ENCODE measurements at regions not wholly inside any gene's neighbourhood (a gene's known extent, or its start where the extent isn't known, plus 50 kb on each side); places are given as distances from the start of the nearest gene placed in this dataset.

DNA sequence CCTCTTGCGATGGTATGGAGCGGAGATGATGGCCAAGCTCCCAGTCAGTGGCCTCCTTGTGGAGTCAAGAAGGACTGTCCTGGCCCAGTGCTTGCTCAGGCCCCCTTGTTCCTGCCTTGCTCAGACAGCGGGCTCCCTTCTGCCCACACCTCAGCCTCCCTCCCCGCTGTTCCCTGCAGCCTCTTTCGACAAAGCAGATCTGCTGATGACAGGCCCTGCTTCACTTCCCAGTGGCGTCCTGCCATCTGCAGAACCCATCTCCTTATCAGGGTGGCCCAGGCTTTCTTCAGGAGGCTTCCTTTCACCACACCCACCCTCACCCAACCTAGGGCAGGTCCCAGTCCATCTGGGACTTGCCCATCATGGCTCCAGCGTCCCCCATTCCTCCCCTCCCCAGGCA, 80.0 kb downstream of the CLDN34 start:
- no peak for FAIRE-seq
- no peak for DNase-seq (ENCODE audit: low spot score)

DNA sequence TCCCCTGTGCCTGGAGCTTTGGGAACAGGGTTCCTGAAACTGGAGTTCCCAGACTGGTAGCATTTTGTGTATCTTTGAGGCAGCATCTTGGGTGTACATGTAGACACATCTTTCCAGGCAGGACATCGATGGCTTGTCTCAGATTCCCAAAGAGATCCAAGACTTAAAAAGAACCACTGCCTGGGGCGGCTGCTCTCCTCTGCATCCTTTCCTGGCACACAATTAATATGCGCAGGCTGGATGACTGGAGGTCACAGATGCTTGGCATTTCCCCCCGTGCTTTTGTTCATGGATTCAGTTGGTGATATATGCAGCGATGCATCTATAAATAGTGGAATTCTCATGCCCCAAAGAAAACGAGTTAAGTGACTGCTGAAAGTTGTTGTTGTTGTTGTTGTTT, 80.5 kb downstream of the CLDN34 start:
- no peak for FAIRE-seq

DNA sequence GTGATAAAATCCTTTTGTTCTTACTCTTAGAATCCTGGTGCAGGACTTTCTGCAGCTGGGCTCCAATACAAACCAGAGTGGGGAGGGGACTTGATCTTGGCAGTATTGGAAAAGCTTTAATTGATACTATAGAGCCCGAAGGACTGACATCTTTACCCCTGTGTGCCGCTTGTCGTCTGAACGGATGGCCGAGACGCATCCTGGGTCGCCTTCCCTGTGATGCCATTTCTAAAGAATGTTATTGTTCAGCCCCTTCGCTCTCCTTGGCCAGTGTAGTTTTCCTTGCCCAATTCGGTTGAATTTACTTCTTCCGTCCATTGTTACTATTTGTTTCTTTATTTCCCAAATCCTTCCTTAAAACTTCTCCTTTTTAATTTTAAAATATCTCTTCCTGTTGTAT, 80.9 kb downstream of the CLDN34 start:
- no peak for FAIRE-seq

More for the DNA sequence above, 80.5 kb downstream of the CLDN34 start:
- DNase-seq (ENCODE audit: low spot score), result no peak

DNA sequence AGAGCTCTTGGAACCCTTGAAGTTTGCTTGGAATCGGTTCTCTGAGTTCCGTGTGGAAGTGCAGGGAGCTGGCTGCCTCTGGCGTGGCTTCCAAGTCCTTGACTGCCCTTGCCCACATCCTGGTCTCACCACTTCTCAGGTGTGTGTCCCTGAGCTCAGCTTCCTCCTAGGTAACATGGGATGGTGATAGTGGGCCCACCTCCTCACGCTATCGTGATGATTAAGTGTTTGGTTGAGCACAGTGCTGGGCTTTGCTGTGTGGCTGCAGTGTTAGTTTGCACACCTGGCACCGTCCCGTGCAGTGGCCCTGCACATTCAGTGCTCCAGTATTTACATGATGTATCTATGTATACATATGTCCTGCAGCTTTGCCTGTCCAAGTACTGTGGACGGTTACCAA, 81.5 kb downstream of the CLDN34 start:
- no peak for DNase-seq (ENCODE audit: low spot score)
- FAIRE-seq, result no peak

More for the DNA sequence above, 80.9 kb downstream of the CLDN34 start:
- no peak for DNase-seq (ENCODE audit: low spot score)

DNA sequence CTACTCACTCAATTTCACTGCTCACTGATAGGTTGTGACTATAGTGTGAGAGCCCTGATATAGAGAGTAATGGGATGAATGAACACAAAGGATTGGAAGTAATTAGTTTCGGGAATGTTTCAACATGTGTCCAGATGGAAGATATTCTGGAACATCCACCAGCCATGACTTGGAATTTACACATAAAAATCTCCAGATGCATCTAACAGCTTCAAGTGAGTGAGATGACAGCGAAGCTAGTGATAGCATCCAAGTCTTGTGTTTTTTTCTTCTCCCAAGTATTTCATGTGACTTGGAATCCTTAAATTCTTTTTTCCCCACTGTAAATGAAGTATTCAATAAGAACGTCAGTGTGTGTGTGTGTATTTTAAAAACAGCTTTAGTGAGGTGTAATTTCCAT, 82.1 kb downstream of the CLDN34 start:
- FAIRE-seq (no peak), DNase-seq (ENCODE audit: low spot score) (no peak)

DNA sequence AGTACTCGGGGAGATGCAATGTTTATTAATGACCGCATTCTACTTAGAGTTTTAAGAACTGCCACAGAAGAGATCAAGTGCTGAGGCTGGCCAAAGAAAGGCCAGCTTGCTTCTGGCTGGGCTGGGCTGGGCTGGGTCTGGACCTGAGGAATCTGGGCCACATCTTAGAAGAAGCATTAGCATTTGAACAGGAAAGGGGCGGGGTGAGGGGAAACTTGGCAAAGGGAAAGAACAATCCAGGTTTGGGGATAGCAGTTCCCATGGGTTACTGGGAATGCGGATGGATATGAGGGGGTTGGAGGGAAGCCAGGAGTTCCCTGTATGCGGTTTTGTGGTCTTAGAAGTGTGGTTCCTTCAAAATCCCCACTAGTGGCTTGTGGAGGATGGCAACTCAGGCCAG, 83.3 kb downstream of the CLDN34 start:
- DNase-seq (ENCODE audit: low spot score) (no peak), FAIRE-seq (no peak)

DNA sequence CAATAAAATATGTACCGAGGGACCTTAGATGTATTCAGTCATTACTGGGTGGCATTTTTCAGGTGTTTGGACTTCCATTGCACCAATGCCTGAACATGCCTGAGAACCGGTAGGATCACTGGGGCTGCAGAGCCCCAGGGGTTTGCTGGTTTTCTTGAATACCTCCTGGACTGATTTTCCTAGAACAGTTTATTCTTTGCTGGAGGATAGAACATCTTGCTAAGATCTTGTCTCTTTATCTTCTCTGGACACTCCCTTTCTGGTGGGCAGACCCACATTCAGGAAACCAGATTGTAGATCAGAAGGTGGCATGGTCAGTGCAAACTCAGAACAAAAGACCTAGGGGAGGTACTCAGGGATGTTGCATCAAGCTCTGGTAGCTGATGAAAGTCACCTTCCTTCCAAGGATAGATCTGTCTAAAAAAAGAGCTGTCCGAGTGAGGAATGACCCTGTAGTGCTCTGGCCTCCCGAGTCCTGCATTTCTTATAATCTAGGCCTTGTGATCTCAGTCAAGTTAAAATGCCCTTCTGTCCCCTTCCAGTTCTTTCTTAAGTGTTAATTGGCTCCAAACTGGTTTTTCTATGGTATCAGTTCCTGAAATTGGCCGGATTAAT, 84.8 kb downstream of the CLDN34 start:
- no peak for FAIRE-seq
- DNase-seq (ENCODE audit: low spot score), result no peak

DNA sequence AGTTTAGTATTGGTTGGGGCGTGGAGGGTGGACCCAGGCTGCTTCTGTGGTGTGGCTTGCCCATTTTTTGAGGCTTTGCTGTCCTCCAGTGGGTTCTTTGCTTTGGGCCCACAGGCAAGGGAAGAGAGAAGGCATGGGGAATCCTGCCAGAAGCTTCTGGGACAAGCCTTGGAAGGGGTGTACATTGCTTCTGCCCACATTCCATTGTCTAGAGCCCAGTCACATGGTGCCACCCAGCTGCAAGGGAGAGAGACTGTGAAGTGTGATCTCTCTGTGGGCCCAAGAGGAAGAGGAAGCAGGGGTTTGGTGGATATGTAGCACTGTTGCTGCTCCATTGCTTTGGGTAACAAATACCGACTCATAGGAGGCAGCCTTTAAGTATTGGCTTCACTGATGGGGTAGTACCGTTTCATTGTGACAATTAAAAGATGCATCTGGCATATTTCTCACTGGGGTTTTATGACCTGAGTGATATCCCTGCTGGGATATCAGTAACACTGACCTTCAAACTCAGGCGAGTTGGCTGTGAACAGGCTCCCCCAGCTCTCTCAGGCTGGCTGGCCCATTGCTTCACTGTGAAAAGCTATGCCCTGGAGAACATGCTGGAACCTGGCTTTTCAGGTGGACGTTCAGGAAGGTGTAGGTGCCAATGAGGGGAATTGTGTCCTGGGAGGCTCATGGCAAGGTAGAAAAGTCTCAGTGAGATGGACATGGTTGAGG, 85.9 kb downstream of the CLDN34 start:
- DNase-seq (ENCODE audit: low spot score) (no peak), FAIRE-seq (no peak)

DNA sequence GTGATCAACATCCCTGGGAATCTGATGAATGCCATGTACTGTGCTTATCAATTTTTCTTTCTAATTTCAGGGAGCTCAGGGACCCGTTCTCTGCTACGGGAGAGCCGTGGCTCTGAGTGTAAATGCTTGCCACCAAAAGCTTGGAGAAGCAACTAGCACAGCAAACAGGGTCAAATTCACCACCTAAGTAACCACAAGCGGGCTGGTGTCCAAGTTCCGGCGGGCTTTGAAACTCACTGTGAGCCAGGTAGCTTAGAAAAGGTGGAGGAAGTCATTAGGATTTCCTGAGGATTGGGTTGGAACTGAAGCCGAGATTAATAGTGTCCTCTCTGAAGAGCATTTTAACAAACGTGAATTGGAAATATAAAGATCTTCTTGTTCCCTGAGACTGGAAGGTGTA, 87.2 kb downstream of the CLDN34 start:
- FAIRE-seq (no peak), DNase-seq (ENCODE audit: low spot score) (no peak)

DNA sequence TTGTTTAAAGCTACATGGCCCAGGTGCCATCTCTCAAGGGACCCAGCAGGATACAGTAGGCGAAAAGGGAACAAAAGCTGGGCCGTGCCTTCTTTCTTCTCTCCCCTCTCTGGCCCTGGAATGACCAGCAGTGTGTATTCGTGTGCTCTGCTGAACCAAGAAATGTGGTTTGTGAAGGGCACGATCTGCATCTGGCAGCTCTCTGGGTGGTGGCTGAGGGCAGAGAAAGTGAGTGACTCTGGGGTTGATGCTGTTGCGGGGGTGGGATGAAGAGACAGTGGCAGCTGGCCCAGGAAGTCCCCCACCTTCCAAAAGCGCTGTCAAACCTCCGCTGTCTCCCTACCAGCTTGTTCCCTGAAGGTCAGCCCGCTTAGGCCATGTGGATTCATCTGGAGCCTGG, 88.3 kb downstream of the CLDN34 start:
- DNase-seq (ENCODE audit: low spot score) (no peak), FAIRE-seq (no peak)

DNA sequence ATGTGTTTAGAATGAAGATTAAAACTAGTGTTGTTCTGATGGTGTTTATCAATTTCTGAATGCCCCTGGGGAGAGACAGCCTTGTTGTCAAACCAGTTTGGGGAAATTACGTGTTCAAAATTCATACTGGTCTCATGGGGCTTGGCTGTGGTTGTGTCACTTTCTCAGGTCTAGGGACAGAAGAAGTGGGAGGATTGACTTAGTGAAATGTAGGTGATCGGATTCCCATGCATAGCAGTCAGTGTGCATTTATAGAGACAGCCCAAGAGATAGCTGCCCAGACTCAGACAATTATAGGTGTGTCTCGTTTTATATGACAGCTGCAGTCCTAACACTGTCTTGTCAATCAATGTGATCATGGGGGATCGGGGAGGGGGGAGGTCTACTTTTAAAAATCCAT, 94.4 kb upstream of the CLCN4 start:
- DNase-seq (ENCODE audit: low spot score), result no peak
- FAIRE-seq, result no peak

DNA sequence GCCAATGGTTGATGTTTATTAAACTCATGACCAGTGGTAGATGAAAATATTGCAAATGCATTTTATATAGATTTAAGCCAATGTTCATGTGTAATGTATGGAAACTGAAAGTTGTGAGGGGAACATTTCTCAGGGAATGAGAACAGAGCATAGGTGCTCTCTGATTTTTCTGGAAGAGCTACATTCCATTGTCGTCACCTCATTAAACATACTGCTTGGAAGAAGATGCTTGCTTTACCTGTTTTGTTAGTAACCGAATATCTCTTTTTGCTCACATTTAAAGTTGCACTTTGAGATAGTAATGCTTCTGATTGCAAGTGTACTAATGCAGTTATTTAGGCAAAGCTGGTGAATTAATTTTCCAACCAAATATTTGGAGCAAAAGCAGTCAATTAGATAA, 93.8 kb upstream of the CLCN4 start:
- FAIRE-seq (no peak), DNase-seq (ENCODE audit: low spot score) (no peak)

DNA sequence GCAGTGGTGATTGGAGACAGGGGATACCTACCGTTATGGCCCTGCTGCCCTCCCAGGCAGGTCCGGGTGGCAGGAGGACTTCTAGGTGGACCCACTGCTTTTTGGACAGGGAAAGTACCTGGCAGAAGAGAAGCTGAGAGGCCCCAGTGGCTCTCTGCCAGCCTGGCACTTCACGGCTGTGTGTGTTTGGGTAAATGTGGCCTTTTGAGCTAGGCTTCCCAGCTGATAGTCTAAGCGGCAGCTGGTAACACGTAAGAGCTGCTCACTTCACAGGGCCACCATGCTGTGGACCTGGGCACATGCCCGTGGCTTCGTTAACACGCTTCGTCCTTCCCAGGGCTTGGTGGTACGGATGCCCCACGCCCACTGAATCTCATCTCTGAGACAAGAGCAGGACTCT, 92.0 kb upstream of the CLCN4 start:
- FAIRE-seq, result no peak
- no peak for DNase-seq (ENCODE audit: low spot score)

DNA sequence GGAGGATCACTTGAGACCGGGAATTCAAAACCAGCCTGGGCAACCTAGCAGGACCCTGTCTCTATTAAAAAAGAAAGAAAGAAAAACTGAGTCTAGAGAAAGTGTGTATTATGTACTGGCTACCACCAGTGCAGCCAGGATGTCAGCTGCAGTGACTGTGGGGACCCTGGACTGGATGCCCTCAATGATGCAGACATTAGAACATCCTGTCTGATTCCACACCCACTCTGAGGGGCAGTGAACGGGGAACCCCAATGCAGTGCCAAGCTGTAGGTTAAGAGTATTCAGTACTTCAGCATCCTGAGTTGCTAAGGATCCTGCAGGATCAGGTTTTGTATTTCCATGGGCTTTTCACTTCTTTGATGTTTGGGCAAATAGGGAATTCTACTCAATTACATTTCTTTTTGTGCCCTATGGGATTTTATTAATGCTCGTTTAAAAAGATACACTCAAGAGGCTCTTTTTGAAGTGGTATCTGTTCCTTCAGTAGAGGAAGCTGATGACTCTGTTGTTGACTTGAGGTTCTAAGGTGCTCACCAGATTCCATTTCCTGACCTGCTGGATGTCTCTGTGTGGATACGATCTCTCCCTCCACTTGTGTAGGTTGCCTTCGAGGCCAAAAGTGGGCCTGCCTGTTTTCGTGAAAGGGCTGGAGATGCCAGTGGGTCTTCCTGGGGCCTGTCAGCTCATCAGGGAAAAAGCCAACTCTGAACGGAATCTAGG, 85.9 kb upstream of the CLCN4 start:
- DNase-seq (ENCODE audit: low spot score) (no peak), FAIRE-seq (no peak)

DNA sequence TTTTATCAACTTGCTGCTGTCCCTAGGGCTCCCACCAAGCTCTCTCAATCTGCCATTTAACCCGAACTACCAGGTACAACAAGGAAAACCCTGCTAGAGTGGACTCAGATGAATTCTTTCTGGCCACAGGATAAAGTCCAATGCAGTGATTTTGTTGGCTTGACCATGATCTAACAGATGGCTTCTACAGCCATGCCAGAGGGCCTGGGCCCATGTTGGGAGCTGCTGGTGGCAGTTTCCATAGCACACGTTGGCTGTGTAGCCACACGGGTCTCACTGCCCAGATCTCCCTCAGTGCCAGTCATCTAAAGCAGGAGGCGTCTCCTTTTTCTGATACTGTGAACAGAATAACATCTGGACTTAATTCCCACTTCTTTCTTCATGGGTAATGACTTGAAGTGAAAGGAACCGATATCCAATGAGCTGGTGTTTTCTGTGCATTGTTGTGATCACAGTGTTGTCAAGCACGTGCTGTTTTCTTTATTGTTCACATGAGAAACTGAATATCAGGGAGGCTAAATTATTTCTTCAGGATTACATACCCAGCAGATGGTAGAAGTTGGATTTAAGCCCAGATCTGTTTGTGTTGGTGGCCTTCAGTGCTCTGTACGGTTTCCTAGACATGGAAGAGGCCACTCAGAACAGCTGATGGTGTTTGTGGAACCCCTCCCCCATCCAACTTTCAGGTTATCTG, 85.2 kb upstream of the CLCN4 start:
- FAIRE-seq, result no peak
- DNase-seq (ENCODE audit: low spot score), result no peak

DNA sequence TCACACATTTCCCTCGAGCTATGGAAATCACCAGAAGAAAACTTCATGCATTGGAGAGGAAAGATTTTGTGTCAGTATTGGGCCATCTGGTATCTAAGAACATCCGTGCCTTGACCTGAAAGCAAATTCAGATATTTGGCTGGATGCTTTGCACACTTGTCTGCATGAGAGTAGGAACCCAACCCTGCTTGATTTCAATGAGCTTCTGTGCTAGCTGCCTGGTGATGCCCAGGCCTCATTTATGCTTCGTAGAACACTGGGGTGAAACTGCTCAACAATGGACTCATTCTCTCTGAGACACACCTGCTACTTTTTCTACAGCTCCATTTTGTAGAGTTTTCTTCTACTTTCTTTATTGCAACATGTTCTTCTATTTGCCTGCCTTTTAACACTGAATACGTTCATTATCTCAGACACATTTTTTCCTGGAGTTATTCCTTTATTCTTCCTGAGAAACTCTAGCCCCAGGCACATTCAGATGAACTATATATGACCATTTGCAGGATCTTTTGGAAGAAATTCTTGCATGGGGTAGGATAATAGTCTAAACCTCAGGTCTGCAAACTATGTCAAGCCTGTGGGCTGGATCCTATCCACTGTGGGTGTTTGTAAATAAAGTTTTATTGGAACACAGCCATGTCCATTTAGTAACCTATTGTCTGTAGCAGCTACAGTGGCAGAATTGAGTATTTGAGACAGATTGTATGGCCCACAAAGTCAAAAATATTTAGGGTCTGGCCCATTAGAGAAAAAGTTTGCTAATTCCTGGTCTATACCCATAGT, 83.8 kb upstream of the CLCN4 start:
- DNase-seq (ENCODE audit: low spot score) (no peak), FAIRE-seq (no peak)

DNA sequence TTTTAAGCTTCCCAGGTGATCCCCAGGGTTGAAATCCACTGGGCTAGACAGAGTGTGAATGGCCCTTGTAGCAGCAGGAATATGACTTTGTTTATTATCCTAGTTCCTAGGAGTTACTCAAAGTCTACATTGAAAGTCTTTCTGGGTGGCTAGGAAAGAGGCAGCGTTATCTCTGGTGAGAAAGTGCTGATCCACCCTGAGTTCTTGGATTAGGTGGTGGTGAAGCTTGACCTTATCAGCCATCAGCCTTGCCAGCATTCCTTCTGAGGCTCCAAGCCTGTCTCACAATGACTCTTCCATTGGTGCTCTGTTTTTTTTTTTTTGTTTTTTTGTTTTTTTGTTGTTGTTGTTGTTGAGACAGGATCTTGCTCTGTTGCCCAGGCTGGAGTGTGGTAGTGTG, 83.1 kb upstream of the CLCN4 start:
- no peak for DNase-seq (ENCODE audit: low spot score)
- FAIRE-seq, result no peak

DNA sequence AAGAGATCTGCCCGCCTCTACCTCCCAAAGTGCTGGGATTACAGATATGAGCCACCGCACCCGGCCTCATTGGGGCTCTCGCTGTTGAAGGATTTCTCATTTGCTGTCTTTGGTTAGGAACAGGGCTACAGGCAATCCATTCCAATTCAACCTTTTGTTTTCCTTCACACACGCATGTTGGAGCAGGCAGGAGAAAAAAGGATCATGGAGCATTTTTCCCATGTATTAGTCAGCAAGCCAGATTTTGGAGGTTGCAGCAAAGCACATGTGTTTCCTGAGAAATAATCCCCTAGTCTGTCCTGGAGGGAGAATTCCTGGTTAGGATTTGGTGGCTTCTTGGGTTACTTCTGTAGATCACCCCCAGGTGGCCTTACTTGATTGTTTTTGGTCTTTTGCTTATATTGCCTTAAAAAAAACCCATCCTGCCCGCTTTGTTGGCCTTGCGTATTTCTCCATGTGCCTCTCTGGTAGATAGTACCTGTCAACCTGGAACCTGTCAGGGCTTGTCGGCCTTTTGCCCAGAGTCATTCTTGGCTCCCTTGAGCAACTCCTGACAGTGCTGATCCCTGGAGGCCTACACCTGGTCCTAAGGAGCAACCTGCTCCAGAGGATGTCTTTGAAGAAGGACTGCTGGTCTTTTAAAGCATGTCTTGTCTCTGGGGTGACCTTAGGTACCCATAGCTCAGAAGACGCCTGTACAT, 82.4 kb upstream of the CLCN4 start:
- DNase-seq (ENCODE audit: low spot score), result no peak
- no peak for FAIRE-seq

DNA sequence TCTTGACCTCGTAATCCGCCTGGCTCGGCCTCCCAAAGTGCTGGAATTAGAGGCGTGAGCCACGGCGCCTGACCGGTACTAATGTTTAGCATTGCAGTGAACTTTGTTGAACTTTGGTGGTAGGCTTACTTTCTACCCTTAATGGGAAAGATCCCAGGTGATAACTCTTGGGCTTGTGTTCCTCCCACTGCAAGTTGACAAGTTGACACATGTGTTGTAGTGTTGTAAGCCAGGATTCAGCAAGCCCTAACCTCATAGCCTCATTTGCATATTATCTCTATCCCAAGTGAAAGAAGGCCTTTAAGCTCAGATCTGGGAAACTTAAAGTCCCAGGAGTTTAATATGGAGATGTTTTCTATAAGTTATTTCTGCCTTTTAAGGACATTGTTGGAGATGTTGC, 80.0 kb upstream of the CLCN4 start:
- no peak for FAIRE-seq
- DNase-seq (ENCODE audit: low spot score), result no peak

DNA sequence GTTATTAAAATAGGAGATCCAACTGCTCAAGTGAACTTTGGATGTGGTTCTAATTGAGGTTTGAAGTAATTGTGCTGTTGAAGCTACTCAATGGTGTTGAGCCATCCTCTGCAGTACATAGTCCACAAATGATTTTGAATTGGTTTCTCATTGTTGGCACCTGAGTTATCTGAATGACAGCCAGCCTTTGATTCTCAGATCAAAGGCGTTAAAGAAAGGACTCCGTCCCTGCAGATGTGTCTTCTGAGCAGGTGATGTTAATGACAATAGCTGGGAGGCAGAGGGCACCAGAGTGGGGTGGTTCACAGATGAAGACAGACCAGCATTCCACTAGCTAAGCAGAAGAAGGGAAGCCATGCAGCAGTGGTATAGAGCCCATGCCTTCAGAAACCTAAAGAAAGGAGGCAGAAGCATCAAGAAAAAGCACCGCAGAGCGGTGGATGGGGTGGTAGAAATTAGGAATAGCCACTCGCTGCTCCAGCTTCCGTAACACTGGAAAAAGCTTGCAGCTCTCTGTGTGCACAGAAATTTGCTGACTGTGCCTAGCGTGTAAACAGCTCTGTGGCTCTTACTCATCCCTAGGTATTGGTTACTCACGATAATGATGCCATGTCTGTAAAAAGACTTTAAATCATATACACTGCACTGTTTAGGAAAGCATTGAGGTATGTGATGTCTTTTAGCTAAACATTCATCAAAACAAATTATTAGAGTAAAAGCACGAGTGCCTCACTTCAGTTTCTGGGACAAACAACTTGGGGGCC, 79.2 kb upstream of the CLCN4 start:
- FAIRE-seq, result no peak
- no peak for DNase-seq (ENCODE audit: low spot score)

All from urothelium cell line (cell line).